ENCODE measurements at regions not wholly inside any gene's neighbourhood (a gene's known extent, or its start where the extent isn't known, plus 50 kb on each side); places are given as distances from the start of the nearest gene placed in this dataset.

- Histone ChIP-seq H3K9ac (ENCODE audit: low read length) (no peak overlapping the region), H3K36me3 (replicated peaks in 1 of 2; ENCODE audit: control extremely low read depth in 1 of 2, control insufficient read depth in 1 of 2, extremely low read depth in 1 of 2, insufficient read depth in 2 of 2, low read length in 1 of 2) (no peaks in the 10 kb centered on the region), H3K27me3 (replicated peaks in 1 of 4; ENCODE audit: control extremely low read depth in 1 of 4, control insufficient read depth in 3 of 4, insufficient read depth in 4 of 4, low read length in 3 of 4) (peaks cover 0 to 3% (median 0%) of the 10 kb centered on the region in 4 experiments), H3K79me2 (ENCODE audit: control insufficient read depth, insufficient read depth, low read length) (no peaks in the 10 kb centered on the region), H4K20me1 (ENCODE audit: control insufficient read depth, insufficient read depth, low read length, poor library complexity, severe bottlenecking) (no peaks in the 10 kb centered on the region), H3K4me1 (ENCODE audit: control insufficient read depth in 2 of 2, insufficient read depth in 2 of 2, low read length in 2 of 2) (no peaks in the 10 kb centered on the region), H3K27ac (ENCODE audit: low read length in 2 of 2) (no peak overlapping the region), H3K9me3 (ENCODE audit: control extremely low read depth in 1 of 3, control insufficient read depth in 2 of 3, insufficient read depth in 1 of 3, low read length in 2 of 3) (no peaks in the 10 kb centered on the region), H3K4me3 (ENCODE audit: control extremely low read depth in 1 of 5, extremely low read depth in 1 of 5, insufficient read depth in 1 of 5, low read depth in 2 of 5, low read length in 4 of 5) (no peak overlapping the region), H3K4me2 (replicated peaks; ENCODE audit: low read depth, low read length, poor library complexity, severe bottlenecking) (no peak overlapping the region), H2AFZ (ENCODE audit: insufficient read depth, low read depth, low read length, poor library complexity, severe bottlenecking) (no peak overlapping the region)
- Mint-ChIP-seq H3K27ac (no peak overlapping the region), H3K4me3 (no peak overlapping the region), H3K9me3 (ENCODE audit: insufficient read depth) (no peaks in the 10 kb centered on the region), H3K4me1 (no peaks in the 10 kb centered on the region), H3K27me3 (no peaks in the 10 kb centered on the region)
- ChIA-PET CTCF (no interaction called here), POLR2A (no interaction called here)
- ATAC-seq (ENCODE audit: low read depth) (no peak), DNase-seq (no peak)
- 87% methylated on average over 9 of the region's 10 CpGs for WGBS (ENCODE audit: insufficient coverage)
- intact Hi-C loops (cut with micrococcal nuclease): no loop called here
- TF ChIP-seq CTCF (IDR thresholded peaks at IDR 0.05) (no peak), EZH2 (IDR thresholded peaks at IDR 0.05; ENCODE audit: borderline replicate concordance, insufficient read depth, low read depth, low read length, poor library complexity, severe bottlenecking) (no peak)
Measured at GRCh38 chr7:41051535-41051934, 651.4 kb downstream of the INHBA start.

GRCh38 chr7:41051062-41051461 lies 651.8 kb downstream of the INHBA start:
- no peaks in the 10 kb centered on the region for H3K9me3 ChIP-seq (ENCODE audit: control extremely low read depth in 1 of 3, control insufficient read depth in 2 of 3, insufficient read depth in 1 of 3, low read length in 2 of 3)
- no peak overlapping the region for H3K4me3 ChIP-seq (ENCODE audit: control extremely low read depth in 1 of 5, extremely low read depth in 1 of 5, insufficient read depth in 1 of 5, low read depth in 2 of 5, low read length in 4 of 5)
- Mint-ChIP-seq H3K27me3 (no peaks in the 10 kb centered on the region), H3K9me3 (ENCODE audit: insufficient read depth) (no peaks in the 10 kb centered on the region), H3K4me1 (no peaks in the 10 kb centered on the region), H3K27ac (no peak overlapping the region), H3K4me3 (no peak overlapping the region)
- H3K79me2 ChIP-seq (ENCODE audit: control insufficient read depth, insufficient read depth, low read length): no peaks in the 10 kb centered on the region
- peaks cover 0 to 3% (median 0%) of the 10 kb centered on the region in 4 experiments for H3K27me3 ChIP-seq (replicated peaks in 1 of 4; ENCODE audit: control extremely low read depth in 1 of 4, control insufficient read depth in 3 of 4, insufficient read depth in 4 of 4, low read length in 3 of 4)
- TF ChIP-seq CTCF (IDR thresholded peaks at IDR 0.05) (no peak), EZH2 (IDR thresholded peaks at IDR 0.05; ENCODE audit: borderline replicate concordance, insufficient read depth, low read depth, low read length, poor library complexity, severe bottlenecking) (no peak)
- H3K27ac ChIP-seq (ENCODE audit: low read length in 2 of 2): no peak overlapping the region
- H3K4me1 ChIP-seq (ENCODE audit: control insufficient read depth in 2 of 2, insufficient read depth in 2 of 2, low read length in 2 of 2): no peaks in the 10 kb centered on the region
- no peak overlapping the region for H3K9ac ChIP-seq (ENCODE audit: low read length)
- POLR2A ChIA-PET: no interaction called here
- ATAC-seq (ENCODE audit: low read depth) (no peak), DNase-seq (no peak)
- H4K20me1 ChIP-seq (ENCODE audit: control insufficient read depth, insufficient read depth, low read length, poor library complexity, severe bottlenecking): no peaks in the 10 kb centered on the region
- no peaks in the 10 kb centered on the region for H3K36me3 ChIP-seq (replicated peaks in 1 of 2; ENCODE audit: control extremely low read depth in 1 of 2, control insufficient read depth in 1 of 2, extremely low read depth in 1 of 2, insufficient read depth in 2 of 2, low read length in 1 of 2)
- no peak overlapping the region for H2AFZ ChIP-seq (ENCODE audit: insufficient read depth, low read depth, low read length, poor library complexity, severe bottlenecking)
- no peak overlapping the region for H3K4me2 ChIP-seq (replicated peaks; ENCODE audit: low read depth, low read length, poor library complexity, severe bottlenecking)
- CTCF ChIA-PET: no interaction called here
- 96% methylated on average over 2 of the region's 6 CpGs for WGBS (ENCODE audit: insufficient coverage)
- intact Hi-C loops (cut with micrococcal nuclease): no loop called here
